ENCODE measurements at regions not wholly inside any gene's neighbourhood (a gene's known extent, or its start where the extent isn't known, plus 50 kb on each side); places are given as distances from the start of the nearest gene placed in this dataset.

GRCh38 chr4:186345184-186345583 is 79.2 kb downstream of the F11 start:
- Mint-ChIP-seq H3K27me3 (peaks cover 4% of the 10 kb centered on the region), H3K4me3 (no peak overlapping the region), H3K4me1 (ENCODE audit: low read depth) (no peaks in the 10 kb centered on the region), H3K36me3 (ENCODE audit: low read depth) (no peaks in the 10 kb centered on the region), H3K9me3 (no peaks in the 10 kb centered on the region), H3K27ac (no peak overlapping the region)
- intact Hi-C loops (cut with micrococcal nuclease), result no loop called here
- ChIA-PET POLR2A (no interaction called here), CTCF (no interaction called here)
- DNase-seq (no peak), ATAC-seq (no peak)
- no peak for TF ChIP-seq CTCF (IDR thresholded peaks at IDR 0.05)

GRCh38 chr4:186342582-186342981 is 76.6 kb downstream of the F11 start:
- H3K4me1 Mint-ChIP-seq (ENCODE audit: low read depth), result no peaks in the 10 kb centered on the region
- H3K36me3 Mint-ChIP-seq (ENCODE audit: low read depth), result no peaks in the 10 kb centered on the region
- H3K27ac Mint-ChIP-seq, result no peak overlapping the region
- TF ChIP-seq CTCF (IDR thresholded peaks at IDR 0.05), result no peak
- DNase-seq (no peak), ATAC-seq (no peak)
- ChIA-PET CTCF (no interaction called here), POLR2A (no interaction called here)
- no peak overlapping the region for H3K4me3 Mint-ChIP-seq
- H3K9me3 Mint-ChIP-seq, result no peaks in the 10 kb centered on the region
- peaks cover 4% of the 10 kb centered on the region for H3K27me3 Mint-ChIP-seq
- intact Hi-C loops (cut with micrococcal nuclease), result no loop called here

GRCh38 chr4:186341655-186342054 is 75.7 kb downstream of the F11 start:
- intact Hi-C loops (cut with micrococcal nuclease), result no loop called here
- H3K27ac Mint-ChIP-seq, result no peak overlapping the region
- ATAC-seq, result no peak
- no peak for TF ChIP-seq CTCF (IDR thresholded peaks at IDR 0.05)
- H3K36me3 Mint-ChIP-seq (ENCODE audit: low read depth), result no peaks in the 10 kb centered on the region
- ChIA-PET CTCF (no interaction called here), POLR2A (interaction anchor here (0.6 kb wide), 1 partner anchor 680 kb away, joined by 3 read pairs; no protein-coding TSS in a partner anchor)
- no peak for DNase-seq
- no peaks in the 10 kb centered on the region for H3K4me1 Mint-ChIP-seq (ENCODE audit: low read depth)
- peaks cover 4% of the 10 kb centered on the region for H3K27me3 Mint-ChIP-seq
- no peaks in the 10 kb centered on the region for H3K9me3 Mint-ChIP-seq
- H3K4me3 Mint-ChIP-seq, result no peak overlapping the region

Measured in activated CD8-positive, alpha-beta T cell treated with anti-CD3 and anti-CD28 coated beads for 36 hours (primary cell).